BE2C (cell line): ENCODE measurements at regions not wholly inside any gene's neighbourhood (a gene's known extent, or its start where the extent isn't known, plus 50 kb on each side); places are given as distances from the start of the nearest gene placed in this dataset.

Experiments
- DNase-seq: peaks from one replicate; pipeline ENCODE4 v3.0.0-alpha.2; 2020
- H3K27me3 ChIP-seq: fragments of 250-450 bp; sonication (Bioruptor Pico); 2 replicates; pipeline ENCODE4 v1.5.1; 2020; ENCODE audit warnings: mild to moderate bottlenecking
- H3K36me3 ChIP-seq: fragments of 250-450 bp; sonication (Bioruptor Pico); 2 replicates; pipeline ENCODE4 v1.5.1; 2020; ENCODE audit warnings: mild to moderate bottlenecking
- H3K4me1 ChIP-seq: fragments of 250-450 bp; sonication (Bioruptor Pico); 2 replicates; pipeline ENCODE4 v1.5.1; 2020
- H3K4me3 ChIP-seq: 2 replicates; pipeline ENCODE4 v1.5.1; 2011; ENCODE audit warnings: low read depth, low read length
- H3K9me3 ChIP-seq: fragments of 250-450 bp; sonication (Bioruptor Pico); 2 replicates; pipeline ENCODE4 v1.5.1; 2020
- TF ChIP-seq, protein P1 (sequence below): IDR thresholded peaks from 2 replicates; pipeline ENCODE4 v1.5.1; 2012; ENCODE audit warnings: mild to moderate bottlenecking, low read depth, low read length

DNA sequence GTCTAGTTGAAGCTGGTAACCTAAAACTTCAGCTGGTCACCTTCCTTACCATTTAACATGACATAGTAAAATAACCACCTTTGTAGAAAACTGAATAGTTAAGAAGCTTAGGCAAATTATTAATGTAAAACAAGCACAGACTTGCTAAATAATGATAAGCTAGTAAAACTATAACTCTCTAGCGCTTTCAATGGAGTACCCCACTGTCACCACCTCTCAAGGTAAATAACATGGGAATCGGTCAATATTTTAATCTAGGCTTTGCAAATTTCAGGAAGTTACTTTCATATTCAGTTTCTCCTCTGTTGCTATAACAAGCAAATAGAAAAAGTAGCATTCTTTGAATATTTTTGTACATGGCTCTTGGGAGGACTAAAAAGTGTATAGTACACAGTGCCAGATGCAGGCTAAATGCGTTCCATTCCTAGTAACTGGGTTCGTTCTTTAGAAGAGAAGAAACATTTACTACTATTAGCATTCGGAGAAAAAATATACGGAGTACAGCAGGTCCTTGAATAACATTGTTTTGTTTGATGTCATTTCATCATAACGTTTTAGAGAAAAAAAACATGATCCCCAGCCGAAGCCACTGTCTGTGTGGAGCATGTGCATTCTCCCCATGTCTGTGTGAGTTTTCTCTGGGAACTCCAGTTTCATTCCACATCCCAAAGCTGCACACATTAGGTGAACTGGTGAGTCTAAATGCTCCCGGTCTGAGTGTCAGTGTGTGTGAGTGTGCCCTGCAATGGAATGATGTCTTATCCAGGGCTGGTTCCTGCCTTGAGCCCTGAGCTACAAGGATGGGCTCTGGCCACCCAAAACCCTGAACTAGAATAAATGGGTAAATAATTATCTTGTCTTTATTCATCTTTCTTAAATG is 52.5 kb downstream of the EPRS1 start:
- TF ChIP-seq, protein P1, sequence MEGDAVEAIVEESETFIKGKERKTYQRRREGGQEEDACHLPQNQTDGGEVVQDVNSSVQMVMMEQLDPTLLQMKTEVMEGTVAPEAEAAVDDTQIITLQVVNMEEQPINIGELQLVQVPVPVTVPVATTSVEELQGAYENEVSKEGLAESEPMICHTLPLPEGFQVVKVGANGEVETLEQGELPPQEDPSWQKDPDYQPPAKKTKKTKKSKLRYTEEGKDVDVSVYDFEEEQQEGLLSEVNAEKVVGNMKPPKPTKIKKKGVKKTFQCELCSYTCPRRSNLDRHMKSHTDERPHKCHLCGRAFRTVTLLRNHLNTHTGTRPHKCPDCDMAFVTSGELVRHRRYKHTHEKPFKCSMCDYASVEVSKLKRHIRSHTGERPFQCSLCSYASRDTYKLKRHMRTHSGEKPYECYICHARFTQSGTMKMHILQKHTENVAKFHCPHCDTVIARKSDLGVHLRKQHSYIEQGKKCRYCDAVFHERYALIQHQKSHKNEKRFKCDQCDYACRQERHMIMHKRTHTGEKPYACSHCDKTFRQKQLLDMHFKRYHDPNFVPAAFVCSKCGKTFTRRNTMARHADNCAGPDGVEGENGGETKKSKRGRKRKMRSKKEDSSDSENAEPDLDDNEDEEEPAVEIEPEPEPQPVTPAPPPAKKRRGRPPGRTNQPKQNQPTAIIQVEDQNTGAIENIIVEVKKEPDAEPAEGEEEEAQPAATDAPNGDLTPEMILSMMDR = no peak
- Histone ChIP-seq H3K36me3 (peaks cover 33% of the 10 kb centered on the region), H3K27me3 (no peaks in the 10 kb centered on the region), H3K9me3 (no peaks in the 10 kb centered on the region), H3K4me3 (no peak overlapping the region), H3K4me1 (no peaks in the 10 kb centered on the region)
- DNase-seq = no peak

DNA sequence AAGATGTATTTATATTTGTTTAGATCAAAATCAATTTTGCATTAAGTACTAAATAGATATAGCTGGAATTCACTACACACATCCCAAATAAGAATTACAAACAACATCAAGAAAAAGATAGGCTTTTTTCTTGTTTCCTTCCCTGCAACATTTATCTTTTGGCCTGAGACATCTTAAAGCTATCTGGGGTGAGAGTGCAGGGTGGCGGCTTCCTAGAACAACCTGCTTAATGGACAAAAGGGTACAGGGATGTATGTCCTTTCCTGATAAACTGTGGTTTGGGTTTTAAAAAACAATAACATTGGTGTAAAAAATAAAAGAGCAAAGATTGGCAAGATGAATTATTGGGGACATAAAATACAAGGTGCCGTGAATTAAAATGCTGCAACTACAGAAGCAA is 54.4 kb downstream of the EPRS1 start:
- Histone ChIP-seq H3K9me3 (no peaks in the 10 kb centered on the region), H3K36me3 (peaks cover 38% of the 10 kb centered on the region), H3K27me3 (no peaks in the 10 kb centered on the region), H3K4me3 (no peak overlapping the region), H3K4me1 (no peaks in the 10 kb centered on the region)
- TF ChIP-seq, protein P1 = no peak
- no peak for DNase-seq

DNA sequence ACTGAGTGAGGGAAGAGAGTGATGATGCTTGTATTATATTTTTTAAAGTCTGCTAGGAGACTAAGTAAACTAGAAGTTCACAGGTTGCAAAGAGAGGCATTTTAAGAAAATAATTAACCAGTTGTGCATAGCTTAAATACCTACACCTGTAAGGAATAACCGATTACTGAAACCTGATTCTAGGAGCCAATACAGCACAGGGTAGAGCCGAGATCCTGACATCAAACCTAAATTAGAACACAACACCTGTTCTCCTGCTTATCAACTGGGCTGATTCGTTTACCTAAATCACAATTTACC is 54.8 kb downstream of the EPRS1 start:
- TF ChIP-seq, protein P1 = no peak

DNA sequence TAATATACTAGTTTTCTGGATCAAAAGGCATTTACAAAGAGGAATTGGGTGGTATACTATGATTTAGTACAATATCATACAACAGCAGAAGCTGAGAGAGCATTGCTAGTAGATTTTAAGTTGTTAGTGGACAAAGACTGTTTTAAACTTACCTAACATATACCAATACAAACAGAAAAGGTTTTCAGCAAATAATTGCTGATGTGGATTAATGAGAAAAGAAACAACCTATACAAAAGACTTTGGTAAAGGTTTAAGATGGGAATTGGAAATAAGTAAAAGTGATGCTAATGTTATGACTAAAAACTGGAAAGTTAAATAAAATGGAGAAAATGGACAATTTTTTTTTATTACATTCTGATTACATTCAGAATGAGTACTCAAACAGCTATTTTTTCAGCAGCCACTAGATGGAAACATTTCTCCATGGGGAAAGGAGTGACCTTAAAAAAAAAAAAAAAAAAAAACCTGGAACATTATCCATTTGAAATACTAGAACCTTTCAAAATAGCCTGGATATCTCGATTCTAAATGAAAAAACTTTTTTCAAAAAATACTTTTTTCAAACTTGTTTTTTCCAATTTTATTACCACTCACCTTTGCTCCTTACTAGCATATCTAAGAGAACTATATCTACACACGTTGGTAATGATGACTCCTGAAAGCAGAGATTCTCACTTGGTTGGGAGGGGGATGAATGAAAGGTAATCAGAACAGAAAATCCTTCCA is 55.4 kb downstream of the EPRS1 start:
- TF ChIP-seq, protein P1 = peak; percentile 66
- no peaks in the 10 kb centered on the region for H3K4me1 ChIP-seq
- H3K4me3 ChIP-seq = no peak overlapping the region
- H3K36me3 ChIP-seq = peaks cover 38% of the 10 kb centered on the region
- no peaks in the 10 kb centered on the region for H3K9me3 ChIP-seq
- DNase-seq = no peak
- no peaks in the 10 kb centered on the region for H3K27me3 ChIP-seq

More for the DNA sequence above, 54.8 kb downstream of the EPRS1 start:
- Histone ChIP-seq H3K9me3 (no peaks in the 10 kb centered on the region), H3K4me3 (no peak overlapping the region), H3K4me1 (no peaks in the 10 kb centered on the region), H3K36me3 (peaks cover 38% of the 10 kb centered on the region), H3K27me3 (no peaks in the 10 kb centered on the region)
- DNase-seq = no peak

DNA sequence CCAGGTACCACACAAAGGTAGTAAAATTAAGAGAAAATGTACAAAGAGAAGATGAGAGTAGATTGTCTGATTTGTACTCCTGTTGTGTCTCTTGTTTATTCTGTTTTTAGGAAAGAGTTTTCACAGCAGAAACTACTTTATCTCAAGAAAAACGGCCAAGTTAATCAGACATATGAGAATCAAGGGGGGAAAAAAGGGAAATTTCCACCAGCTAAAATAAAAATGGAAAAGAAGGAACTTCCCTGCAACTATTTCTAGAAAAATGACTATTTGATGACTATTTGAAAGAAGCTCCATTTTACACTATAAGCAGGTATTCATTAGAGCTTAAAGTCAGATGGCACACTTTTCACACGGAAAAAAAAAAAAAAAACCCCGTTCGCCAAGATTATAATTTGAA is 56.5 kb downstream of the EPRS1 start:
- Histone ChIP-seq H3K36me3 (peaks cover 31% of the 10 kb centered on the region), H3K4me1 (no peaks in the 10 kb centered on the region), H3K9me3 (no peaks in the 10 kb centered on the region), H3K27me3 (no peaks in the 10 kb centered on the region), H3K4me3 (no peak overlapping the region)
- TF ChIP-seq, protein P1 = no peak
- no peak for DNase-seq

DNA sequence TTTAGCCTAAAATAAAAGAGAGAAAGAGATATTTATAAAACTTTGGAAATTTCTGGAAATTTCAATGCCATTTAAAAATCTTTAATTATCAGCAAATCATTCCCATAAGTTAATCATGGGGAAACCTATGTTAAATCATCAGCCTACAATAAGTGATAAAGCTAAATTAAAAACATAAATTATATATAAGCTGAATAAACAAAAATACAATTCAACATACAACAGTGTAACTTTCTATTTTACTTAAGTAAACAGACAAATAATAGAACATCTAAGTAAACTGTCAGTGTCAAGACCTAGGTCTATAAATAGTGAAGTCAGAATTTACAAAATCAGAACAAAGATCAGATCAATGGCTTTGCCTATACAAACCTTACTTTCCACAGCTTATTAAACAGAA is 57.5 kb downstream of the EPRS1 start:
- TF ChIP-seq, protein P1 = no peak
- H3K27me3 ChIP-seq = no peaks in the 10 kb centered on the region
- DNase-seq = no peak
- no peaks in the 10 kb centered on the region for H3K9me3 ChIP-seq
- H3K4me3 ChIP-seq = no peak overlapping the region
- no peaks in the 10 kb centered on the region for H3K4me1 ChIP-seq
- peaks cover 35% of the 10 kb centered on the region for H3K36me3 ChIP-seq
